HepG2 (cell line): ENCODE measurements at regions not wholly inside any gene's neighbourhood (a gene's known extent, or its start where the extent isn't known, plus 50 kb on each side); places are given as distances from the start of the nearest gene placed in this dataset.

Source experiments
- POLR2A ChIP-seq, 2 experiments: IDR thresholded peaks; 2 replicates each; pipeline ENCODE4 v1.6.1; 2011; ENCODE audit warnings: low read depth in 2 of 2, low read length in 2 of 2, mild to moderate bottlenecking in 1 of 2, moderate library complexity in 1 of 2; ENCODE audit not compliant: insufficient read depth in 1 of 2
- REXO4 ChIP-seq: sonication (generic); formaldehyde crosslinking; IDR thresholded peaks from 2 replicates; pipeline ENCODE4 v1.8.0; 2022; ENCODE audit warnings: missing genetic modification reagents, mild to moderate bottlenecking, borderline replicate concordance
- RNF2 ChIP-seq: fragments of 450-650 bp; conservative IDR thresholded peaks from 2 replicates; pipeline ENCODE4 v1.6.1; 2016; ENCODE audit warnings: low read depth

DNA sequence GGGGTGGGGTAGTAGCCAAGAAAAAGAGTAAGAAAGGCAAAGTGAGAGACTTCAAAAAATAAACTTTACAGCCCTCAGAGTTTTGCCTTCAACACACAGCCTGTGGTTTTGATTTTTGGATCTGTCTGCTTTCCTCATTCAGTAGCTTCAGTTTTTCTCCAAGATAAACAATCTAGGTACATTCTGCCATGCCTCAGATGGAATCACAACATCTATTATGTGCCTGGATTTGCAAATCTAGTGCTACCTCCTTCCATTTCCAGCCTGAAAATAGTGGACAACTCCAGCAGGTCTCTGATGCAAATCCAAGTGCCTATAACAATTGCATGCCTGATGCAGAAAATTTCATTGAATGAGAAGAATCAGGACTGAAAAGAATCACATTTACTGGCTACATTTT lies 206.6 kb upstream of the GUCY1A2 start:
- TF ChIP-seq REXO4 (CRISPR knock-in tag): no peak
- no peak for TF ChIP-seq POLR2A (IDR thresholded peaks at IDR 0.05; ENCODE audit: insufficient read depth in 1 of 2, low read depth in 2 of 2, low read length in 2 of 2)
- no peak for TF ChIP-seq RNF2
